PC-3 (cell line): ENCODE measurements at regions not wholly inside any gene's neighbourhood (a gene's known extent, or its start where the extent isn't known, plus 50 kb on each side); places are given as distances from the start of the nearest gene placed in this dataset.
A peak's percentile ranks its signal among the peaks of the same experiment; 100 is the strongest.

Experiments used
- ATAC-seq: fragments of 200-7000 bp; cut with Tn5 transposase; 2 replicates; pipeline ENCODE4 v1.9.1; 2020; ENCODE audit warnings: mild to moderate bottlenecking, moderate library complexity
- BruUV-seq: library from RNA; stranded (reverse); fragments of 400-500 nt; replicated peaks from 2 replicates; lab custom pipeline; 2021; lab: Mats Ljungman, UMichigan
- CTCF ChIA-PET: fragments of 300-600 bp; sonication (Branson Sonifier 250); formaldehyde crosslinking; loops from one replicate; lab custom pipeline; 2022; ENCODE audit warnings: antibody characterized with exemption; lab: Charles Lee
- POLR2A ChIA-PET: fragments of 300-600 bp; sonication (Branson Sonifier 250); formaldehyde crosslinking; loops from one replicate; lab custom pipeline; 2022; ENCODE audit warnings: antibody characterized with exemption; ENCODE audit not compliant: unreplicated experiment; lab: Charles Lee
- DNase-seq: peaks from one replicate; pipeline ENCODE4 v3.0.0-alpha.2; 2015
- H2AFZ ChIP-seq: fragments of 300-600 bp; sonication (generic); 2 replicates; pipeline ENCODE4 v1.6.0; 2016; ENCODE audit warnings: antibody characterized with exemption, low read length
- H3F3A ChIP-seq: fragments of 300-600 bp; sonication (generic); one replicate; pipeline ENCODE4 v1.6.0; 2017; ENCODE audit warnings: antibody characterized with exemption, low read length, control low read depth, mild to moderate bottlenecking; ENCODE audit not compliant: unreplicated experiment
- H3K27ac ChIP-seq: fragments of 300-600 bp; sonication (generic); 2 replicates; pipeline ENCODE4 v1.5.1; 2016; ENCODE audit warnings: mild to moderate bottlenecking, low read length
- H3K27me3 ChIP-seq: fragments of 300-600 bp; sonication (generic); 2 replicates; pipeline ENCODE4 v1.6.1; 2016; ENCODE audit warnings: low read length, mixed read lengths
- H3K36me3 ChIP-seq: fragments of 300-600 bp; sonication (generic); 2 replicates; pipeline ENCODE4 v1.6.1; 2016; ENCODE audit warnings: low read depth, mixed run types, low read length, mixed read lengths
- H3K4me1 ChIP-seq: fragments of 300-600 bp; sonication (generic); 2 replicates; pipeline ENCODE4 v1.5.1; 2016; ENCODE audit warnings: low read length; ENCODE audit not compliant: insufficient read depth
- H3K4me2 ChIP-seq: fragments of 300-600 bp; sonication (generic); 2 replicates; pipeline ENCODE4 v1.6.0; 2016; ENCODE audit warnings: low read length
- H3K4me3 ChIP-seq: fragments of 300-600 bp; sonication (generic); 2 replicates; pipeline ENCODE4 v1.5.1; 2016; ENCODE audit warnings: mild to moderate bottlenecking, low read length, mixed read lengths
- H3K79me2 ChIP-seq: fragments of 300-600 bp; sonication (generic); 2 replicates; pipeline ENCODE4 v1.6.1; 2017; ENCODE audit warnings: low read length, mixed read lengths
- H3K9ac ChIP-seq: fragments of 300-600 bp; sonication (generic); 2 replicates; pipeline ENCODE4 v1.6.0; 2016; ENCODE audit warnings: mild to moderate bottlenecking, low read length
- H3K9me2 ChIP-seq: fragments of 300-600 bp; sonication (generic); replicated peaks from 2 replicates; pipeline ENCODE4 v1.6.1; 2016; ENCODE audit warnings: mixed run types, low read length, mixed read lengths
- H3K9me3 ChIP-seq: fragments of 300-600 bp; sonication (generic); 2 replicates; pipeline ENCODE4 v1.6.1; 2016; ENCODE audit warnings: low read length, mixed read lengths
- H4K20me1 ChIP-seq: fragments of 300-600 bp; sonication (generic); 2 replicates; pipeline ENCODE4 v1.6.1; 2016; ENCODE audit warnings: low read length, mixed read lengths
- CTCF ChIP-seq: fragments of 300-600 bp; sonication (generic); conservative IDR thresholded peaks from 2 replicates; pipeline ENCODE4 v1.5.1; 2017; ENCODE audit warnings: antibody characterized with exemption, low read depth, mild to moderate bottlenecking, low read length
- EZH2 ChIP-seq: fragments of 300-600 bp; sonication (generic); IDR thresholded peaks from one replicate; pipeline ENCODE4 v1.6.1; 2017; ENCODE audit warnings: antibody characterized with exemption, mild to moderate bottlenecking, low read length; ENCODE audit not compliant: unreplicated experiment
- EZH2phosphoT487 ChIP-seq: fragments of 300-600 bp; sonication (generic); IDR thresholded peaks from 2 replicates; pipeline ENCODE4 v1.6.1; 2018; ENCODE audit warnings: mild to moderate bottlenecking, antibody characterized with exemption, low read length, borderline replicate concordance
- intact Hi-C: fragments of 100-400 bp; cut with micrococcal nuclease; formaldehyde crosslinking; loops from 2 replicates; pipeline ENCODE4 v1.9.0; 2023

GRCh38 chr21:24681456-24681855 lies 925.8 kb downstream of the MRPL39 start:
- ChIA-PET CTCF (no interaction called here), POLR2A (no interaction called here)
- Histone ChIP-seq H3K27ac (no peak overlapping the region), H3K4me3 (no peak overlapping the region), H3K36me3 (no peaks in the 10 kb centered on the region), H3K4me1 (no peaks in the 10 kb centered on the region), H3K9me2 (no peaks in the 10 kb centered on the region), H3K9ac (no peak overlapping the region), H3K4me2 (no peak overlapping the region), H3F3A (no peaks in the 10 kb centered on the region), H2AFZ (no peak overlapping the region), H3K9me3 (no peaks in the 10 kb centered on the region), H4K20me1 (no peaks in the 10 kb centered on the region), H3K27me3 (no peaks in the 10 kb centered on the region), H3K79me2 (no peaks in the 10 kb centered on the region)
- intact Hi-C loops = loop anchor here (10.0 kb wide), 1 partner anchor 167 kb away; no protein-coding TSS in a partner anchor
- BruUV-seq = no TSS peak
- TF ChIP-seq EZH2phosphoT487 (no peak), EZH2 (no peak), CTCF (no peak)
- ATAC-seq = no peak
- no peak for DNase-seq

GRCh38 chr21:24671901-24672300 lies 935.4 kb downstream of the MRPL39 start:
- Histone ChIP-seq H4K20me1 (no peaks in the 10 kb centered on the region), H3K36me3 (no peaks in the 10 kb centered on the region), H3K79me2 (no peaks in the 10 kb centered on the region), H3F3A (no peaks in the 10 kb centered on the region), H3K9me3 (no peaks in the 10 kb centered on the region), H2AFZ (no peak overlapping the region), H3K4me2 (no peak overlapping the region), H3K27ac (no peak overlapping the region), H3K9me2 (no peaks in the 10 kb centered on the region), H3K4me1 (peaks cover 3% of the 10 kb centered on the region; the same call in 1 of the 2 replicates), H3K27me3 (no peaks in the 10 kb centered on the region), H3K9ac (no peak overlapping the region), H3K4me3 (no peak overlapping the region)
- BruUV-seq = no TSS peak
- ATAC-seq = no peak
- peak; percentile 39 for DNase-seq
- intact Hi-C loops = no loop called here
- CTCF ChIA-PET = no interaction called here
- POLR2A ChIA-PET = interaction anchor here (0.6 kb wide), 1 partner anchor 44 kb away, joined by 5 read pairs; no protein-coding TSS in a partner anchor
- TF ChIP-seq CTCF (no peak), EZH2phosphoT487 (no peak), EZH2 (no peak)

GRCh38 chr21:24658926-24659325 lies 948.4 kb downstream of the MRPL39 start:
- Histone ChIP-seq H3K79me2 (no peaks in the 10 kb centered on the region), H3K9ac (no peak overlapping the region), H3K27me3 (no peaks in the 10 kb centered on the region), H3K4me2 (no peak overlapping the region), H3F3A (no peaks in the 10 kb centered on the region), H3K9me2 (no peaks in the 10 kb centered on the region), H3K9me3 (no peaks in the 10 kb centered on the region), H2AFZ (no peak overlapping the region), H4K20me1 (no peaks in the 10 kb centered on the region), H3K4me3 (no peak overlapping the region), H3K4me1 (no peaks in the 10 kb centered on the region), H3K36me3 (no peaks in the 10 kb centered on the region), H3K27ac (no peak overlapping the region)
- BruUV-seq = no TSS peak
- ATAC-seq = no peak
- ChIA-PET CTCF (no interaction called here), POLR2A (no interaction called here)
- TF ChIP-seq EZH2 = no peak
- DNase-seq = no peak
- intact Hi-C loops = no loop called here
